AG04449 (cell line): ENCODE measurements at regions not wholly inside any gene's neighbourhood (a gene's known extent, or its start where the extent isn't known, plus 50 kb on each side); places are given as distances from the start of the nearest gene placed in this dataset.

Source experiments
- CTCF ChIA-PET: fragments of 350-600 bp; formaldehyde crosslinking; extraction: SDS; loops from one replicate; lab custom pipeline; 2021; ENCODE audit warnings: antibody characterized with exemption; lab: Yijun Ruan, JAX
- POLR2A ChIA-PET: fragments of 400-600, 350-600 bp; formaldehyde crosslinking; extraction: SDS; loops from one replicate; lab custom pipeline; 2020; ENCODE audit warnings: antibody characterized with exemption, inconsistent platforms; lab: Yijun Ruan, JAX
- DNase-seq: peaks from one replicate; pipeline ENCODE4 v3.0.0-alpha.2; 2010; ENCODE audit warnings: low read depth, low spot score
- H3K4me3 ChIP-seq: 2 replicates; pipeline ENCODE4 v1.5.1; 2011; ENCODE audit warnings: low read depth, mild to moderate bottlenecking, control low read depth, low read length
- CTCF ChIP-seq: IDR thresholded peaks from one replicate; pipeline ENCODE4 v1.5.1; 2011; ENCODE audit warnings: mild to moderate bottlenecking, moderate library complexity, low read length, control low read depth, inconsistent platforms; ENCODE audit not compliant: insufficient read depth; ENCODE audit errors: missing control alignments

GRCh38 chr17:71494062-71494855 lies 626.6 kb upstream of the SOX9 start:
- no peak for TF ChIP-seq CTCF
- CTCF ChIA-PET, result no interaction called here
- POLR2A ChIA-PET, result interaction anchor here (0.6 kb wide), 1 partner anchor 533 kb away, joined by 3 read pairs; no protein-coding TSS in a partner anchor
- DNase-seq, result no peak
- no peak overlapping the region for H3K4me3 ChIP-seq

- no peak for DNase-seq
- H3K4me3 ChIP-seq, result no peak overlapping the region
- CTCF ChIA-PET, result no interaction called here
- no peak for TF ChIP-seq CTCF
- POLR2A ChIA-PET, result no interaction called here
Observed at GRCh38 chr17:71495420-71495819, 625.4 kb upstream of the SOX9 start.

- no peak overlapping the region for H3K4me3 ChIP-seq
- ChIA-PET POLR2A (interaction anchor here (0.6 to 1.0 kb wide), 2 partner anchors 58 to 624 kb away, joined by 3 to 4 read pairs; partner anchors contain the start of gene SOX9), CTCF (interaction anchor here (1.1 kb wide), 1 partner anchor 23 kb away, joined by 3 read pairs; no protein-coding TSS in a partner anchor)
- peak; percentile 77 for DNase-seq
- no peak for TF ChIP-seq CTCF
Observed at GRCh38 chr17:71496552-71496951, 624.3 kb upstream of the SOX9 start.

- no peak for DNase-seq
- ChIA-PET CTCF (no interaction called here), POLR2A (no interaction called here)
- no peak for TF ChIP-seq CTCF
- H3K4me3 ChIP-seq, result no peak overlapping the region
Observed at GRCh38 chr17:71500761-71501555, 619.9 kb upstream of the SOX9 start.

GRCh38 chr17:71501711-71502110 lies 619.1 kb upstream of the SOX9 start:
- ChIA-PET POLR2A (no interaction called here), CTCF (no interaction called here)
- no peak for TF ChIP-seq CTCF
- DNase-seq, result no peak
- H3K4me3 ChIP-seq, result no peak overlapping the region

GRCh38 chr17:71502443-71502842 lies 618.4 kb upstream of the SOX9 start:
- no peak for TF ChIP-seq CTCF
- H3K4me3 ChIP-seq, result no peak overlapping the region
- ChIA-PET CTCF (no interaction called here), POLR2A (no interaction called here)
- no peak for DNase-seq
